ENCODE measurements at regions not wholly inside any gene's neighbourhood (a gene's known extent, or its start where the extent isn't known, plus 50 kb on each side); places are given as distances from the start of the nearest gene placed in this dataset.

DNA sequence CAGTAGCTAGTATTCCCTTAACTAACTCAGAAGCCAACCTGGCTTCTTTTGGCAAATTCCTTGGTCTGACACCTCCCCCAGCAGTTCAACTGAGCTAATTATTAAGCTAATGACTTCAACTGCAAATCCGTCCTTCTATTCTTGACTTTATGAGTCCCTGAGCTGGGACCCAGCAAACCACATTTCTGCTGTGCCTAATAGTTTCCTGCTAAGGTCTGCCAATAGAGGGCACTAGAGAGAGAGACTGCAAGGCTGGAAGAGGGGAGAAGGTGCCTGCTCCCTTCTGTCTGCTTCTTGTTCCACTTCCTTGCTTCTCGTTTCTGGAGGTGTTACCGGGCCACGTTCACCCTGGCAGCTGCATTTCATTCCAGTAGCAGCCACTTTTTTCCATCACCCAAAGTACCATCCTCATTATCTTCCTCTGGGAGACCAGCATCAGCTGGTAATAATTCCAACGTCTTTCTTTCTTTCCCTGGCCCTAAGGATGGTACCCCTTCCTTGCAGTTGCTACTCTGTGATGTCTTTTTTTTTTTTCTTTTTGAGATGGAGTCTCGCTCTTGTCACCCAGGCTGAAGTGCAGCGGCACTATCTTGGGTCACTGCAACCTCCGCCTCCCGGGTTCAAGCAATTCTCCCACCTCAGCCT is 352.0 kb downstream of the TNS1 start:
- DNase-seq, result peak; percentile 36

DNA sequence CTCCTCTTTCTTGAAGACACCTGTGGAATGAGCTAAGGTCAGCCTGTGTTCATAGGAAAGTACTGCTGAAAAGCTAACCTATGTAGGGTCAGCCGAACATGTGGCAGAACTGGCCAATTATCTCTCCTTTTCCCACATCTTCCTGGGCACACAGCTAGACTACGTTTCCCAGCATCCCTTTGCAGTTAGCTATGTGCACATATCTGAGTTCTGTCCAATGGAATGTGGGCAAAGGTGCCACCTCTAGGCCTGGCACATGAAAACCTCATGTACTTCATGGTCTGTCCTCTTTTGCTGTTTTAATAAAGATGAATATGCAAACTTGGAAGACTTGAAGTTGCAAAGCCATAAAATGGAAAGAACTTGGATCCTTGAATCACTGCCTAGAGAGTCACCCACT is 352.6 kb downstream of the TNS1 start:
- DNase-seq, result no peak

DNA sequence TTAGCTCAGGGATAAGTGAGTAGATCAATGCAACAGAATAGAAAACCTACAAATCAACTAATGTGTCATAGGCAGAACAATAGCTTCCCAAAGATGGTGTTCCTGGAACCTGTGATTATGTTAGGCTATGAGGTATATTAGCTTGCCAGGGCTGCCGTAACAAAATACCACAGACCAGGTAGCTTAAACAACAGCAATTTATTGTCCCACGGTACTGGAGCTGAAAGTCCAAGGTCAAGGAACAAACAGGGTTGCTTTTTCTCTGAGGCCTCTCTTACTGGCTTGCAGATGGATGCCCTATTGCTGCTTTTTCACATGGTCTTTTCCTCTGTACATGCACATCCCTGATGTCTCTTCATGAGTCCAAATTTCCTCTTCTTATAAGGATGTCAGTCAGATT is 354.9 kb downstream of the TNS1 start:
- no peak for DNase-seq

GRCh38 chr2:217647226-217647625 is 355.6 kb downstream of the TNS1 start:
- no peak for DNase-seq

DNA sequence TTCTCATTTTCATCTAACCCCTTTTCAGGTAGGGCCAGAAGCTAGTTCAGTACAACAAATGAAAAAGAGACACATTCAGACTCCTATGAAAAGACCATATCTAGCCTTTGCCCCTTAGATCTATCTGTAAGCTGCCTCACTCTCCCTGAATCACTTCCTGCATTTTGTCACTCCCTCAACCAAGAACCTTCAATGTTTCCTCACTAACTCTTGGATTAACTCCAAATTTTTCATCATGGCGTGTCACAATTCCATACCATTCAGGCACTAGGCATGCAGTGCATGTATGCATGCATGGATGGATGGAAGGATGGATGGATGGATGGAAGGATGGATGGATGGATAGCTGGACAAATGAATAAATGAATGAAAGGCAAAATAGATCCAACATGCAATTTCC is 356.9 kb downstream of the TNS1 start:
- no peak for DNase-seq

DNA sequence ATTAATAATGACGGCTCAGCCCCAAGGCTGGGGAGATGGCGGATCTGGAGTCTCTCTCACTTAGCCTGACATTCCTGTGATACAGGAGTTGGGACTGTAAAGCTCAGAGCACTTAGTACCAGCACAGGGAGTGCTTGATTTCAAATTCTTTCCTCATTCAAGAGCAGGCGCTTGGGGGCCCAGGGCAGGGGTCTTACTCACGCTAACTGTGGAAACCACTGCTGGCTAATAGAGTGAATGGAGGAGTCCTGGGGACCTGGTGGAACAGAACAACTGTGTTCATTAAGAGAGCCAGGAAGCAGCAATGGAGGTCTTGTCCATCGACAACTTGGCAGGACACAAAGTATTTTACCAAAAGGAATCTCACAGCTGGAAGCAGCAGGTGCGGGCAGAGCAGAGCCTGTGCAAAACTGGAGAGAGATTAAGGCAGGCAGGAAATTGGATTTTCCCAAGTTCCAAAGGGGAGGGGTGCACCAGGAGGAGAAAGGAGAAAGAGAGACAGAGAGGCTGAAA is 358.9 kb downstream of the TNS1 start:
- no peak for DNase-seq

- DNase-seq, result no peak
Observed at GRCh38 chr2:217642944-217643343, 359.9 kb downstream of the TNS1 start.

GRCh38 chr2:217641960-217642359 is 360.8 kb downstream of the TNS1 start:
- DNase-seq, result no peak

GRCh38 chr2:217639481-217639880 is 363.3 kb downstream of the TNS1 start:
- DNase-seq, result no peak

- no peak for DNase-seq
Observed at GRCh38 chr2:217638533-217638932, 364.3 kb downstream of the TNS1 start.

DNA sequence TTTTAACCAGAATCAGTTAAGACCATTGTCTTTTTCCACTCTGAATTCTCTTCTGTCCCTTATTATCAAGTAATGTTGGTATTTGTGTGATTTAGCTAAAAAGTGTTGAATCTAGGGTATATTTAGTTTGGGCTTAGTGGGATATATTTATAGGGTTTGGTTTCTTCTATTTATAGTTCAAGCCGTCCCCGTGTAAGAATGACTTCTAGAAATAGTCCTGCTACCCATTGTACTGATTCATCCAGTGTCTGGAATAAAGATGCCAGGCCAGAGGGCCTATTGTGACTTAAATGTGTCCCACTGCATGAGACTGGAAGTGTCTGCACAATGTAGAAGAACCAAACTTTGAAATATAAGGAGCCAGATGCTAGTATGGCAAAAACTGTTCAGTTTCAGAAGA is 364.8 kb downstream of the TNS1 start:
- DNase-seq, result no peak

- no peak for DNase-seq
Observed at GRCh38 chr2:217636991-217637561, 365.7 kb downstream of the TNS1 start.

DNA sequence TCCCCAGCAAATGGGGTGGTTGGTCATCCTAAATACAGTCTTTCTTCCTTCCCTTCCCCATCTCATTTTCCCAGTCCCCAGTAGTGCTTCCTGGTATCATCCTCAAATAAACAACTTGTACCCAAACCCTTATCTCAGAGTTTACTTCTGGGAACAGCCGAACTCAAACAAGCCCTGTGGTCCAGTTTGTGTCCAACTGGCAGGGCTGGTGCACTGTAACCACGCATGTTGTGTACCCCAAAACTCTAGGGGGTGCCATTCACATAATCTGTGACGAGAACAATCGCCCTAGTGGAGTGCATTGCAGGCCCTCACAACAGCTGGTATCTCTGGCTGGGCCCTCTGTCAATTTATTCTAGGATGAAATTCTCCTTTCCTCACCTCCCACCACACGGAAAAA is 366.2 kb downstream of the TNS1 start:
- DNase-seq, result no peak

- no peak for DNase-seq
Observed at GRCh38 chr2:217634871-217635270, 367.9 kb downstream of the TNS1 start.

DNA sequence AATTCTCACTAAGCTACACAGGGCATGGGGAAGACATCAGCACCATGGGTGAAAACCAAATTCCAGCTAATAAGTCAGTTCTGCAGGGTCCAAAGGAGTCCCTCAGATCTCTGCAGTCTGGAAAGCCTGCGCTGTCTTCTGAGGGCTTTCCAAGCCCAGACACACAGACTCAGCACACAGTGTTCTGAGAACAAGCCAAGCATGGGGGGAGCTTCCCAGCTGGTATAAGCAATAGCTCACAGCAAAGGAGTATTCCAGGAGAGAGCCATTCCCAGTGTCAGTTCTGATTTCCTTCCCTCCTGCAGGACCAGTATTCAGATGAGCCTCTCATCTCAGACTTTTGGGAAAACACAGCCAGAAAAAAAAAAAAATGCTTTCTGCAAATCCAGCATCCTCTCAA is 370.8 kb downstream of the TNS1 start:
- DNase-seq, result no peak

DNA sequence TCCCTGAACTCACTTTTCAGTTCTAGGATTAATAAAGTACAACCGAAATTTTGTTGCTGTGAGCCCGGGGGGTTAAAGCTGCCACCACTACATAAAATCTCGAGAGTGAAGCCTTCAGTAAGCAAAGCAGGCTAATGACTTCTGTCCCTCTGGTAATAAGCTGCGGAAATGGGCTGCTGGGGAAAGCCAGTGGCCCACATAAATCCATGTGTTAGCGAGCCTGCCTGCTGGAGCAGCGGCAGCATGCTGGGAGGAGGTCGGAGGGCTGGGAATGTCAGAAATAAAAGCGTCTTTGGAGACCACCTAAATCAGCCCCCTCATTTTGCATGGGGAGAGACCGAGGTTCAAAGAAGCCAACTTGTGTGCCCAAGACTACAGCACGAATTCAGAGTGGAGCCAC is 371.7 kb downstream of the TNS1 start:
- no peak for DNase-seq

- DNase-seq, result no peak
Observed at GRCh38 chr2:217629347-217629746, 373.4 kb downstream of the TNS1 start.

DNA sequence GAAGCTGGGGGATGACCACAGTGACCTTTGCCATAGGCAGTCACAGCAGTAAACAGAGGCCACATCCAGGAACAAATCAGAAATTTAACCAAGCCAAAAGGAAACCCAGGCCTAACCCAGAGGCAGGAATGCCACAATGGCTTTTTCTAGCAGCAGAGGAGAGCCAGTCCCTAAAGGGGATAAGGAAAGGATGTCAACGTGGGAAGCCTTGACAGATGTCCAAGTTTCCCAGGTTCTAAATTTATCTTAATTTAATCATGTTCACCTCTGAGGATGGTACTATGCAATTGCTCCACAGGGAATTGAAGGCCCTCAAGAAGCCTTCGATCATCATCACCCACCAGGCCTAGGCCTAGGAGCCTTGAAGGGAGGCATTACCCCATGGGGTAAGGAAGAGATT is 374.7 kb downstream of the TNS1 start:
- DNase-seq, result no peak

DNA sequence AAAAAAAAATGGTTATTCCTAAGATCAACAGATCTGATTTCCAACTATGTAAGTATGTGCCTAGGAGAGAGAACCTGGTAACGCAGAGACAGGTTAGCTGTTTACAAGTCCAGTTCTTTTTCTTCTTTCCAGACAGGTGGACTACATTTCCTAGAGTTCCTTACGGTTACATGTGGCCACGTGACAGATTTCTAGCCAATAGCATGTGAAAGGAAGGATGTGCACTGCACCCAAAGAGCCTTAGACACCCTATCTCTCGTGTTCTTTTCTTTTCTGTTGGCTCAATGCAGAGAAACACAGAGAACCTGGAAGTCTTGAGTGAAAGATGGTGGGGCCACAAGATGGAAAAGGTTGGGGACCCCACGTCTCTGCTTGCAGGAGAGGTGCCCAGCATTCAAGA is 375.9 kb downstream of the TNS1 start:
- no peak for DNase-seq

DNA sequence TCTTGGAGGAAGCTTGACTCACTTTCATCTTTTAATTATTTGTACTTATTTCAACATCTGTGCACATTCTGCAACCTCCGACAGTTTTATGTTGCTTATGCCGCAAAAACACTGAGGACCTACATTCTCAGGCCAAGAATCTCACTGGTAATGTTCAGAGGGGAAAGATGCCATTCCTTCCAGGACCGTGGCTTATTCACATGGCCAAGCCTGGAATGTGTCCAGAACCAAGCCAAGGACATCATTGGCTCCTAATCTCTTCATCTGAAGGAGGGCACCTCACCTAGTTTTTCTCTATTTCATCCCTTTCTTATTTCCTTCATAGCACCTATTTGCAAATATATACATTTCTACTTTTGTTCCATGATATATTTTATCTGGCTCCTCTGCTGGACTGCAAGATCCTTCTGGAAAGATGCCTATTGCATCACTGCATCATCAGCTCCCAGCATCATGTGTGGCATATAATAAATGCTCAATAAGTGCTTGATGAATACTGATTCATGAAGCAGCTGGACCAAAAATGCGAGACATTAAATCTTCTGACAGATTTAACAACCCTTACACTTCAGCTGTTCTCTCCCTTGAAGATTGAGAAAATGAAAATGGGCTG is 377.1 kb downstream of the TNS1 start:
- DNase-seq, result no peak

GRCh38 chr2:217623281-217623912 is 379.4 kb downstream of the TNS1 start:
- DNase-seq, result no peak

DNA sequence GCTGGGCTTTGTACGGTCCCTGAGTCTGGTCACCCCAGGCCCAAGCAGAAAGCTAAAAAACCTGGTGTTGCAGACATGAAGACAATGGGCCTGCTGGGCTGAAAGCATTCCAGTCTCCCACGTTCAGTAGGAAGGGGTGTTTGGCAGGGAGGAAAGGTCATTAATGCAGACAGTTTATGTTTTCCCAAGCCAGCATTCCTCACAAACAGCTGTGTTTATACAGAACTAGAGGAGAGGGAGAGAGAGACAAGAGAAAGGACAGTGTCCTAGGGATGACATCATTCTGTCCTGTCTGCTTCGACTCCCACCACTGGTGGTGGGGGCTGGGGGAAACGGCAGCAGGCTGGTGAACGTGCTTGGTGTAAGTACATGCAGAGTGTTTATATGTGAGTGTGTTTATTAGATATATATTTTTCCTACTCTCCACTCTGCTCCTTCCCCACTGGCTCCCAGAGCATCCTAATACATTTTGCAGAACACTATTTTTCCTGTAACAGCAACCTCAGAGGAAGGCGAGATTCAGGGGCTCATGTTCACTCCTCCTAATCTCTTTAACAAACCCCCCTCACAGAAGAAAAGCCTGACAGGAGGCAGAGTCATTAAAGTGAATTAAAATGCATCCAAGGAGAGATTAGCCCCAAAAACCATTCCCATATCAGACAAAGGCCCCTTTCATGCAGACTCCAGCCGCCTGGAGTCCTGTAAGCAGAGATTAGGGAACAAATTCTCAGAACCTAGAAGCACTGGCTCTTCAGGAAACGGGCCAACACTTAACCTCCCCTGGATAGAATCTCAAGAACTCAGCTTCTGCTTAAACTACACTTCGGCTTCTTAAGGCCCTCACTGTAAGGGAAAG is 380.4 kb downstream of the TNS1 start:
- DNase-seq, result no peak

DNA sequence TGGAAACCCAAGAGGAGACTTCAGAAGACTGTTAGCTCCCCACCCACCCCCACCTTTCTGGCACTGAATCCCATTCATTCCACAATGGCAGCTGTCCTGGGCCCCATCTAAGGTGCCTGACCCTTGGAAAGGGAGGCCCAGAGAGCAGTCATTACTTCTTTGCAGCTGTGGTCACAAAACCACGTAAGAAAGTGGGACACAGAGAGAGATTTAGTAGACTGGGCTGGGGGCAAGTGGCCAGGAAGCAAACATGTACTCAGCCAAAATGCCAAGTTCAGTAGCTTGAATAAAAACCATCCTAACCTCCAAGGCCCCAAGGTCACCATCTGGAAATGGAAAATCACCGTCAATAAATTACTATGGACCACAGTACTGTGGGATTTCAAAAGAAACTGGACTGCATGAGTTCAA is 381.4 kb downstream of the TNS1 start:
- no peak for DNase-seq
